Chondrocyte (in vitro differentiated cells): ENCODE measurements at regions not wholly inside any gene's neighbourhood (a gene's known extent, or its start where the extent isn't known, plus 50 kb on each side); places are given as distances from the start of the nearest gene placed in this dataset.

Source experiments
- DNase-seq: peaks from one replicate; pipeline ENCODE4 v3.0.0; 2021; ENCODE audit warnings: mixed read lengths, low spot score
- H3K27ac Mint-ChIP-seq: one replicate; pipeline ENCODE4 v1.8.0; 2021; ENCODE audit warnings: mild to moderate bottlenecking, moderate library complexity, mixed read lengths; ENCODE audit not compliant: unreplicated experiment
- H3K27me3 Mint-ChIP-seq: 2 replicates; pipeline ENCODE4 v1.8.0; 2021; ENCODE audit warnings: low read depth, mixed read lengths
- H3K36me3 Mint-ChIP-seq: 2 replicates; pipeline ENCODE4 v1.8.0; 2021; ENCODE audit warnings: low read depth, mixed read lengths
- H3K4me1 Mint-ChIP-seq: 2 replicates; pipeline ENCODE4 v1.8.0; 2021; ENCODE audit warnings: low read depth, mild to moderate bottlenecking, mixed read lengths
- H3K4me3 Mint-ChIP-seq: one replicate; pipeline ENCODE4 v1.8.0; 2021; ENCODE audit warnings: mild to moderate bottlenecking, moderate library complexity, mixed read lengths; ENCODE audit not compliant: unreplicated experiment
- H3K9me3 Mint-ChIP-seq: 2 replicates; pipeline ENCODE4 v1.8.0; 2021; ENCODE audit warnings: low read depth, mixed read lengths
- TF ChIP-seq, protein P1 (sequence below): fragments of 200-600 bp; sonication (generic); IDR thresholded peaks from 2 replicates; pipeline ENCODE4 v1.5.0; 2021; ENCODE audit warnings: antibody characterized with exemption, mild to moderate bottlenecking, moderate library complexity

DNA sequence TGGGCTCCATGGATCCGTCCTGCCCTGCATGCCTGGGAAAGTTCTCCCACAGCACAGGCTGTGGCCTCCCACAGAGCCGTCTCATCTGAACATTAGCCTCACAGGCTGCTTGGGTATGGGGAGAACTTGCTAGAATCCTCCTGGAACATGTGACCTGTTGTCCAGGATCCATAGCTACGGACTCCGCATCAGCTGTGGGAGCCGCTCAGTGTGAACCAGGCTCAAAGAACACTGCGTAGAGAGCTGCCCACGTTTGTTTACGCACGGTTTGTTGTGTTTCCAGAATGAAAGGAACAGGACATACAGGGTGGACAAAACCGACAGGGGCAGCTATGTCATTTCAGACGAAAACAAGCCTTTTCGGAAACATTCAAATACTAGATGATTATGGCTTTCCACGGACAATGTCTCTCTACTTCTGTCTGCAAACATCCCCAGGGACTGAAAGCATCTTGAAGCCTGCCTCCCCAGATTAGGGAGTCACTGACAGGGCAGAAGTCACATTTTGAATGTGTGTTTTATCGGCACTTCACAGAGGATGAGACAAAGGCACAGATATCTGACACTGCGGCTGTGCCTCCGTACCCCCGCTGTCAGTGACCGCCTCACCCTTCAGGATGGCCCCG lies 390.3 kb downstream of the GADD45G start:
- Mint-ChIP-seq H3K9me3 (no peaks in the 10 kb centered on the region), H3K27ac (no peak overlapping the region), H3K36me3 (no peaks in the 10 kb centered on the region), H3K4me1 (peaks cover 13% of the 10 kb centered on the region), H3K27me3 (peaks cover 2% of the 10 kb centered on the region), H3K4me3 (no peak overlapping the region)
- TF ChIP-seq, protein P1, sequence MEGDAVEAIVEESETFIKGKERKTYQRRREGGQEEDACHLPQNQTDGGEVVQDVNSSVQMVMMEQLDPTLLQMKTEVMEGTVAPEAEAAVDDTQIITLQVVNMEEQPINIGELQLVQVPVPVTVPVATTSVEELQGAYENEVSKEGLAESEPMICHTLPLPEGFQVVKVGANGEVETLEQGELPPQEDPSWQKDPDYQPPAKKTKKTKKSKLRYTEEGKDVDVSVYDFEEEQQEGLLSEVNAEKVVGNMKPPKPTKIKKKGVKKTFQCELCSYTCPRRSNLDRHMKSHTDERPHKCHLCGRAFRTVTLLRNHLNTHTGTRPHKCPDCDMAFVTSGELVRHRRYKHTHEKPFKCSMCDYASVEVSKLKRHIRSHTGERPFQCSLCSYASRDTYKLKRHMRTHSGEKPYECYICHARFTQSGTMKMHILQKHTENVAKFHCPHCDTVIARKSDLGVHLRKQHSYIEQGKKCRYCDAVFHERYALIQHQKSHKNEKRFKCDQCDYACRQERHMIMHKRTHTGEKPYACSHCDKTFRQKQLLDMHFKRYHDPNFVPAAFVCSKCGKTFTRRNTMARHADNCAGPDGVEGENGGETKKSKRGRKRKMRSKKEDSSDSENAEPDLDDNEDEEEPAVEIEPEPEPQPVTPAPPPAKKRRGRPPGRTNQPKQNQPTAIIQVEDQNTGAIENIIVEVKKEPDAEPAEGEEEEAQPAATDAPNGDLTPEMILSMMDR, result no peak
- DNase-seq, result no peak

DNA sequence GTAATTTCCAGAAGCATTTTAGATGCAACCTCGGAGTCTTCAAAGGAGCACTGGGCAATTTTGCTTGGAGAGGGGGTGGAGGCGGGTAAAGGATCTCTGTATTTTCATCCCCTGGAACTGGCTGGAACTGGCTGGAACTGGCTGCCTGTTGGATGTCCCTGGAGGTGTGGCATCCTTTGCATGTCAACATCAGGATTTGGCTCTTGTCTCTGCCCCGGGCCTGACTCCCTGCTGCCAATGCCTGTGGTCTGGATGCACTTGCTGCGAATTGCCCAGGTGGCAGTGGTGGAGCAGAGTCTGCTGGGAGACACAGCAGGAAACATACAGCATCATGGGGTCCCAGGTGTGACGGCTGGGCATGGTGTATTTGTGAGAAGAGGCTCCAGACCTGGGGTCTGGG lies 391.3 kb downstream of the GADD45G start:
- Mint-ChIP-seq H3K36me3 (no peaks in the 10 kb centered on the region), H3K9me3 (no peaks in the 10 kb centered on the region), H3K4me3 (no peak overlapping the region), H3K27ac (no peak overlapping the region), H3K27me3 (peaks cover 2% of the 10 kb centered on the region), H3K4me1 (peaks cover 23% of the 10 kb centered on the region)
- no peak for DNase-seq
- TF ChIP-seq, protein P1, result no peak

DNA sequence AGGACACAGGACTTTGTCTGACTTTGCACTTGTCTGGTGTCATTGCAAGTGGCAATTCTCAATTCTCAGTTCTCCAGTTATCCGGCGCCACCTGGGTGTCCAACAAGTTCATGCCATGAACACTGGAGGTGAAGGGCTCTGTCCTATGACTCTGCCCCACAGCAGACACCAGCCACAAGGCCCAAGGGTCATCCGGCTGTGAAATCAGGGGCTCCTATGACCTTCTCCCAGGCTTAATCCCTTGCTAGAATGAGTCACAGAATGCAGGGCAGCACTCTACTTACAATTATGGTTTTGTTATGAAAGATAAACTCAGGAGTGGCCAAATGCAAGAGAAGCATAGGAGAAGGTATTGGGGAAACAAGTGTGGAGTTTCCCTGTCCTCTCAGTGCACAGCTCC lies 392.0 kb downstream of the GADD45G start:
- Mint-ChIP-seq H3K9me3 (no peaks in the 10 kb centered on the region), H3K27me3 (no peaks in the 10 kb centered on the region), H3K4me1 (peaks cover 27% of the 10 kb centered on the region), H3K4me3 (no peak overlapping the region), H3K36me3 (no peaks in the 10 kb centered on the region), H3K27ac (no peak overlapping the region)
- TF ChIP-seq, protein P1, result peak; percentile 41
- DNase-seq, result no peak

- H3K9me3 Mint-ChIP-seq, result no peaks in the 10 kb centered on the region
- TF ChIP-seq, protein P1, result no peak
Measured at GRCh38 chr9:89998633-89999032, 393.8 kb downstream of the GADD45G start.

DNA sequence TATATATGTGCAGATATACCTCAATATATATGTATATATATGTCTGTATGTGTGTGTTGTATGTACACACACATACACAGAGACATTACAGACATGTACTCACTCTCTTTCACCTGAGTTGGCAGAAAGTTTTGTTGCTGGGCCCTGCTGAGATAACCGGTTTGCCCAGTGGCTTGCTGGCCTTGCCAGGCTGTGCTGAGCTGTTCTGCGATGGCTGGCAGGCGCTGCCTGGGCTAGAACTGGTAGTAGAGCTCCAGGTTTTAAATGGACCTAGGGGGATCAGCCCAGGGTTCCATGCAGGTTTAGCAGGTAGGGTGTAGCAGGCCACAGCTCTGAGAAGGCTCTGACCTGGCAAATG lies 394.3 kb downstream of the GADD45G start:
- H3K4me1 Mint-ChIP-seq, result peaks cover 50% of the 10 kb centered on the region
- TF ChIP-seq, protein P1, result no peak
- no peaks in the 10 kb centered on the region for H3K36me3 Mint-ChIP-seq
- no peaks in the 10 kb centered on the region for H3K9me3 Mint-ChIP-seq
- H3K27ac Mint-ChIP-seq, result no peak overlapping the region
- no peak for DNase-seq
- H3K27me3 Mint-ChIP-seq, result no peaks in the 10 kb centered on the region
- no peak overlapping the region for H3K4me3 Mint-ChIP-seq

More at GRCh38 chr9:89998633-89999032, 393.8 kb downstream of the GADD45G start:
- Mint-ChIP-seq H3K27me3 (no peaks in the 10 kb centered on the region), H3K4me3 (no peak overlapping the region), H3K27ac (no peak overlapping the region), H3K4me1 (peaks cover 46% of the 10 kb centered on the region), H3K36me3 (no peaks in the 10 kb centered on the region)
- DNase-seq, result no peak
